ENCODE measurements at regions not wholly inside any gene's neighbourhood (a gene's known extent, or its start where the extent isn't known, plus 50 kb on each side); places are given as distances from the start of the nearest gene placed in this dataset.

- no peaks in the 10 kb centered on the region for H3K79me2 ChIP-seq
- H3K9me2 ChIP-seq (replicated peaks; ENCODE audit: insufficient read depth), result no peaks in the 10 kb centered on the region
- TF ChIP-seq EZH2 (IDR thresholded peaks at IDR 0.05; ENCODE audit: borderline replicate concordance) (no peak), EZH2phosphoT487 (IDR thresholded peaks at IDR 0.05; ENCODE audit: low read depth, severe bottlenecking, unreplicated experiment) (no peak)
- TF ChIP-seq, protein P1, sequence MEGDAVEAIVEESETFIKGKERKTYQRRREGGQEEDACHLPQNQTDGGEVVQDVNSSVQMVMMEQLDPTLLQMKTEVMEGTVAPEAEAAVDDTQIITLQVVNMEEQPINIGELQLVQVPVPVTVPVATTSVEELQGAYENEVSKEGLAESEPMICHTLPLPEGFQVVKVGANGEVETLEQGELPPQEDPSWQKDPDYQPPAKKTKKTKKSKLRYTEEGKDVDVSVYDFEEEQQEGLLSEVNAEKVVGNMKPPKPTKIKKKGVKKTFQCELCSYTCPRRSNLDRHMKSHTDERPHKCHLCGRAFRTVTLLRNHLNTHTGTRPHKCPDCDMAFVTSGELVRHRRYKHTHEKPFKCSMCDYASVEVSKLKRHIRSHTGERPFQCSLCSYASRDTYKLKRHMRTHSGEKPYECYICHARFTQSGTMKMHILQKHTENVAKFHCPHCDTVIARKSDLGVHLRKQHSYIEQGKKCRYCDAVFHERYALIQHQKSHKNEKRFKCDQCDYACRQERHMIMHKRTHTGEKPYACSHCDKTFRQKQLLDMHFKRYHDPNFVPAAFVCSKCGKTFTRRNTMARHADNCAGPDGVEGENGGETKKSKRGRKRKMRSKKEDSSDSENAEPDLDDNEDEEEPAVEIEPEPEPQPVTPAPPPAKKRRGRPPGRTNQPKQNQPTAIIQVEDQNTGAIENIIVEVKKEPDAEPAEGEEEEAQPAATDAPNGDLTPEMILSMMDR (IDR thresholded peaks at IDR 0.05; ENCODE audit: poor library complexity), result no peak
- H3K27ac ChIP-seq, result no peak overlapping the region
- no peak overlapping the region for H2AFZ ChIP-seq
- no peaks in the 10 kb centered on the region for H3K9me3 ChIP-seq (ENCODE audit: low read depth)
- no peaks in the 10 kb centered on the region for H4K20me1 ChIP-seq (ENCODE audit: insufficient read depth, poor library complexity, severe bottlenecking)
- 51% methylated on average over 14 of the region's 14 CpGs for WGBS (ENCODE audit: low lambda C conversion rate, missing lambda C conversion rate)
- DNase-seq (ENCODE audit: low spot score), result no peak
- no peak overlapping the region for H3K4me2 ChIP-seq
- H3K36me3 ChIP-seq (replicated peaks; ENCODE audit: insufficient read depth, low read depth), result no peaks in the 10 kb centered on the region
- no peak overlapping the region for H3K4me3 ChIP-seq
- H3K27me3 ChIP-seq, result no peaks in the 10 kb centered on the region
- peaks cover 8% of the 10 kb centered on the region for H3K4me1 ChIP-seq (ENCODE audit: insufficient read depth)
These were observed 113.5 kb upstream of the WWC1 start for GRCh38 chr5:168177831-168178450.

DNA sequence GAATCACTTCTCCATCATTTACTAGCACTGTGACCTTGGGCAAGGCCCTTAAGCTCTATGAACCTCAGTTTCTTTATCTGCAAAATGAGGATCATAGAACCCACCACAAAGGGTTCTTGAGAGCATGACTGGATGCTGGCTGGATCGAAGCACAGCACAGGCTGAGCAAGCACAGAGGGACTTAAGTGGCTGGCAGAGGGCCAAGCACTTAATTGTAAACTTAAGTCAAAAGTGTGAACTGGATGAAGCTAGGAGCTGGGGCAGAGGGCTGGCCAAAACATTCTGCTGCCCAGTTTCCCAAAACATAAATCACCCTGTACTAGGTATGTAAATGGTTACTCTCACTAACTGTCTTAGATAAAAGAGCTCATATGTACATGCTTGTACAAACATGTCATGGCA lies 112.3 kb upstream of the WWC1 start:
- H4K20me1 ChIP-seq (ENCODE audit: insufficient read depth, poor library complexity, severe bottlenecking), result no peaks in the 10 kb centered on the region

DNA sequence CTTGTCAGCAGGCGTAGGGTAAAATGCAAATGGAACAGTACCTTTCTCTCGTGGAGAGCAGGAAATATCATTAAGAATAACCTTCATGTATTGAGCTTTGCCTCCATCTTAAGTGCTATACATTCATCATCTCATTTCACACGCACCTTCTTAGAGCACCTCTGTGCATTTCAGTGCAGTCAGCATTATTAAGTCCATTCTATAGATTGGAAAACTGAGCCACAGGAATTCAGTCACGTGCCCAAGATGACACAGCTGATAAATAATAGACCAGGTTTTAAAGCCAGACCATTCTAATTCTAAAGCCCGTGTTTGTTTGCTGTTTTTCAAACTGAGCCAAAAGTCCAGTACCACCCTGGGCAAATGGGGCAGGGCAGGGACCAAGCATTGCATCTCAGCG lies 109.2 kb upstream of the WWC1 start:
- Histone ChIP-seq H3K79me2 (no peaks in the 10 kb centered on the region), H2AFZ (no peak overlapping the region), H3K4me1 (ENCODE audit: insufficient read depth) (peaks cover 8% of the 10 kb centered on the region), H3K9me3 (ENCODE audit: low read depth) (no peaks in the 10 kb centered on the region), H3K27me3 (no peaks in the 10 kb centered on the region), H3K9me2 (replicated peaks; ENCODE audit: insufficient read depth) (no peaks in the 10 kb centered on the region), H3K4me2 (no peak overlapping the region), H4K20me1 (ENCODE audit: insufficient read depth, poor library complexity, severe bottlenecking) (no peaks in the 10 kb centered on the region), H3K27ac (no peak overlapping the region), H3K4me3 (no peak overlapping the region), H3K36me3 (replicated peaks; ENCODE audit: insufficient read depth, low read depth) (no peaks in the 10 kb centered on the region)
- DNase-seq (ENCODE audit: low spot score), result no peak
- TF ChIP-seq, protein P1 (IDR thresholded peaks at IDR 0.05; ENCODE audit: poor library complexity), result no peak
- no peak for TF ChIP-seq EZH2phosphoT487 (IDR thresholded peaks at IDR 0.05; ENCODE audit: low read depth, severe bottlenecking, unreplicated experiment)
- no peak for TF ChIP-seq EZH2 (IDR thresholded peaks at IDR 0.05; ENCODE audit: borderline replicate concordance)
- 93% methylated on average over 6 of the region's 6 CpGs for WGBS (ENCODE audit: low lambda C conversion rate, missing lambda C conversion rate)

More for the DNA sequence above, 112.3 kb upstream of the WWC1 start:
- Histone ChIP-seq H3K9me2 (replicated peaks; ENCODE audit: insufficient read depth) (no peaks in the 10 kb centered on the region), H3K4me1 (ENCODE audit: insufficient read depth) (peaks cover 8% of the 10 kb centered on the region), H3K4me3 (no peak overlapping the region), H3K79me2 (no peaks in the 10 kb centered on the region), H2AFZ (no peak overlapping the region), H3K36me3 (replicated peaks; ENCODE audit: insufficient read depth, low read depth) (no peaks in the 10 kb centered on the region), H3K9me3 (ENCODE audit: low read depth) (no peaks in the 10 kb centered on the region), H3K27me3 (no peaks in the 10 kb centered on the region), H3K27ac (no peak overlapping the region), H3K4me2 (no peak overlapping the region)
- DNase-seq (ENCODE audit: low spot score), result peak; percentile 23
- TF ChIP-seq, protein P1 (IDR thresholded peaks at IDR 0.05; ENCODE audit: poor library complexity), result no peak
- TF ChIP-seq EZH2phosphoT487 (IDR thresholded peaks at IDR 0.05; ENCODE audit: low read depth, severe bottlenecking, unreplicated experiment), result no peak
- no peak for TF ChIP-seq EZH2 (IDR thresholded peaks at IDR 0.05; ENCODE audit: borderline replicate concordance)
- WGBS (ENCODE audit: low lambda C conversion rate, missing lambda C conversion rate), result 44% methylated on average over 1 of the region's 1 CpG

All from hepatocyte (in vitro differentiated cells).